GM21619 (cell line): ENCODE measurements at regions not wholly inside any gene's neighbourhood (a gene's known extent, or its start where the extent isn't known, plus 50 kb on each side); places are given as distances from the start of the nearest gene placed in this dataset.

ENCODE experiments used
- ATAC-seq: cut with Tn5 transposase; IDR thresholded peaks from one replicate; pipeline ENCODE4 v1.9.1; 2021; ENCODE audit not compliant: unreplicated experiment

GRCh38 chr5:165423697-165424299 is 1918.4 kb downstream of the MAT2B start:
- ATAC-seq: no peak

- ATAC-seq: no peak
Observed at GRCh38 chr5:165425594-165425993, 1920.2 kb downstream of the MAT2B start.

- no peak for ATAC-seq
Observed at GRCh38 chr5:165448753-165449152, 1943.3 kb downstream of the MAT2B start.

GRCh38 chr5:165457859-165458481 is 1952.6 kb downstream of the MAT2B start:
- ATAC-seq: no peak

GRCh38 chr5:165459232-165459631 is 1953.8 kb downstream of the MAT2B start:
- no peak for ATAC-seq

GRCh38 chr5:165460911-165461310 is 1955.5 kb downstream of the MAT2B start:
- ATAC-seq: no peak

- ATAC-seq: no peak
Observed at GRCh38 chr5:165477546-165477945, 1972.1 kb downstream of the MAT2B start.

GRCh38 chr5:165495829-165496380 is 1990.5 kb downstream of the MAT2B start:
- ATAC-seq: no peak

- no peak for ATAC-seq
Observed at GRCh38 chr5:165497707-165498106, 1992.3 kb downstream of the MAT2B start.

- ATAC-seq: no peak
Observed at GRCh38 chr5:165502893-165503691, 1997.7 kb downstream of the MAT2B start.

- ATAC-seq: no peak
Observed at GRCh38 chr5:165504674-165505073, 1999.3 kb downstream of the MAT2B start.

- no peak for ATAC-seq
Observed at GRCh38 chr5:165508286-165508685, 2002.9 kb downstream of the MAT2B start.

GRCh38 chr5:165508861-165509260 is 2003.4 kb downstream of the MAT2B start:
- no peak for ATAC-seq

- no peak for ATAC-seq
Observed at GRCh38 chr5:165521816-165522610, 2016.6 kb downstream of the MAT2B start.

GRCh38 chr5:165525271-165525670 is 2019.9 kb downstream of the MAT2B start:
- no peak for ATAC-seq

GRCh38 chr5:165526357-165526756 is 2020.9 kb downstream of the MAT2B start:
- no peak for ATAC-seq

- ATAC-seq: no peak
Observed at GRCh38 chr5:165527577-165527976, 2022.2 kb downstream of the MAT2B start.

- ATAC-seq: no peak
Observed at GRCh38 chr5:165538065-165538464, 2032.6 kb downstream of the MAT2B start.

- ATAC-seq: no peak
Observed at GRCh38 chr5:165559645-165560044, 2054.2 kb downstream of the MAT2B start.

GRCh38 chr5:165560648-165561047 is 2055.2 kb downstream of the MAT2B start:
- ATAC-seq: no peak

GRCh38 chr5:165565911-165566310 is 2060.5 kb downstream of the MAT2B start:
- ATAC-seq: no peak
